ENCODE measurements at regions not wholly inside any gene's neighbourhood (a gene's known extent, or its start where the extent isn't known, plus 50 kb on each side); places are given as distances from the start of the nearest gene placed in this dataset.
A peak's percentile ranks its signal among the peaks of the same experiment; 100 is the strongest.

DNA sequence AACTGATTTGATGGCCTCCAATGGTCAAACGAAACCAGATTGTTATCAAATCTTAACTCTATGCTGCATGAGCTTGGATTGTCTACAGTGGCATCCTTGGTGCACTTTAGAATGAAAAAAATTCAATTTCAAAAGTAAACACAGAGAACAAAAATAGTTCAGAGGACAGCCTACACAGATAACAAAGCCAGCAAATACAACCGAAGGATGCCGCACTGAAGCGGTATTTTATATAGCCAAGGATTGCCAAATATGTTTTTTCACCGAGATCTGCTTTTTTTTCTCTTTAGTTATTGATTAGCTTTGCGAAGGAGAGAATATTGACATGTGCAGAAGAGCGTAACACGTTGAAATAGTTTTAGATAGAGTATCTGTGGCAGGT is 72.0 kb downstream of the SLC4A3 start:
- Mint-ChIP-seq H3K4me3 (ENCODE audit: unreplicated experiment) (no peak overlapping the region), H3K27me3 (ENCODE audit: low read depth, unreplicated experiment) (peaks cover 6% of the 10 kb centered on the region), H3K36me3 (ENCODE audit: low read depth, unreplicated experiment) (no peaks in the 10 kb centered on the region), H3K4me1 (ENCODE audit: low read depth, unreplicated experiment) (peaks cover 5% of the 10 kb centered on the region), H3K9me3 (ENCODE audit: unreplicated experiment) (no peaks in the 10 kb centered on the region), H3K27ac (ENCODE audit: unreplicated experiment) (no peak overlapping the region)
- Histone ChIP-seq H3K9me3 (ENCODE audit: insufficient read depth, low read depth, low read length) (no peaks in the 10 kb centered on the region), H3K27me3 (ENCODE audit: insufficient read depth, low read length) (no peaks in the 10 kb centered on the region), H3K4me2 (ENCODE audit: low read length) (peak overlapping the region; percentile 59), H3K27ac (ENCODE audit: low read depth, low read length) (no peak overlapping the region), H3K4me3 (ENCODE audit: insufficient read depth, low read depth, low read length) (no peak overlapping the region), H3K79me2 (ENCODE audit: insufficient read depth, low read length) (no peaks in the 10 kb centered on the region), H3K4me1 (ENCODE audit: insufficient read depth, low read length) (peaks cover 14% of the 10 kb centered on the region), H2AFZ (ENCODE audit: low read depth, low read length) (peak overlapping the region; percentile 0), H3K36me3 (ENCODE audit: insufficient read depth, low read length) (no peaks in the 10 kb centered on the region), H4K20me1 (ENCODE audit: insufficient read depth, low read length) (no peaks in the 10 kb centered on the region), H3K9ac (ENCODE audit: low read length) (no peak overlapping the region)
- DNase-seq (ENCODE audit: low read depth) = no peak
- TF ChIP-seq, protein P1, sequence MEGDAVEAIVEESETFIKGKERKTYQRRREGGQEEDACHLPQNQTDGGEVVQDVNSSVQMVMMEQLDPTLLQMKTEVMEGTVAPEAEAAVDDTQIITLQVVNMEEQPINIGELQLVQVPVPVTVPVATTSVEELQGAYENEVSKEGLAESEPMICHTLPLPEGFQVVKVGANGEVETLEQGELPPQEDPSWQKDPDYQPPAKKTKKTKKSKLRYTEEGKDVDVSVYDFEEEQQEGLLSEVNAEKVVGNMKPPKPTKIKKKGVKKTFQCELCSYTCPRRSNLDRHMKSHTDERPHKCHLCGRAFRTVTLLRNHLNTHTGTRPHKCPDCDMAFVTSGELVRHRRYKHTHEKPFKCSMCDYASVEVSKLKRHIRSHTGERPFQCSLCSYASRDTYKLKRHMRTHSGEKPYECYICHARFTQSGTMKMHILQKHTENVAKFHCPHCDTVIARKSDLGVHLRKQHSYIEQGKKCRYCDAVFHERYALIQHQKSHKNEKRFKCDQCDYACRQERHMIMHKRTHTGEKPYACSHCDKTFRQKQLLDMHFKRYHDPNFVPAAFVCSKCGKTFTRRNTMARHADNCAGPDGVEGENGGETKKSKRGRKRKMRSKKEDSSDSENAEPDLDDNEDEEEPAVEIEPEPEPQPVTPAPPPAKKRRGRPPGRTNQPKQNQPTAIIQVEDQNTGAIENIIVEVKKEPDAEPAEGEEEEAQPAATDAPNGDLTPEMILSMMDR (IDR thresholded peaks at IDR 0.05; ENCODE audit: insufficient read depth, low read depth, low read length) = no peak
- no peak for TF ChIP-seq EZH2 (IDR thresholded peaks at IDR 0.05; ENCODE audit: insufficient read depth, low read length)
- no peak for FAIRE-seq

DNA sequence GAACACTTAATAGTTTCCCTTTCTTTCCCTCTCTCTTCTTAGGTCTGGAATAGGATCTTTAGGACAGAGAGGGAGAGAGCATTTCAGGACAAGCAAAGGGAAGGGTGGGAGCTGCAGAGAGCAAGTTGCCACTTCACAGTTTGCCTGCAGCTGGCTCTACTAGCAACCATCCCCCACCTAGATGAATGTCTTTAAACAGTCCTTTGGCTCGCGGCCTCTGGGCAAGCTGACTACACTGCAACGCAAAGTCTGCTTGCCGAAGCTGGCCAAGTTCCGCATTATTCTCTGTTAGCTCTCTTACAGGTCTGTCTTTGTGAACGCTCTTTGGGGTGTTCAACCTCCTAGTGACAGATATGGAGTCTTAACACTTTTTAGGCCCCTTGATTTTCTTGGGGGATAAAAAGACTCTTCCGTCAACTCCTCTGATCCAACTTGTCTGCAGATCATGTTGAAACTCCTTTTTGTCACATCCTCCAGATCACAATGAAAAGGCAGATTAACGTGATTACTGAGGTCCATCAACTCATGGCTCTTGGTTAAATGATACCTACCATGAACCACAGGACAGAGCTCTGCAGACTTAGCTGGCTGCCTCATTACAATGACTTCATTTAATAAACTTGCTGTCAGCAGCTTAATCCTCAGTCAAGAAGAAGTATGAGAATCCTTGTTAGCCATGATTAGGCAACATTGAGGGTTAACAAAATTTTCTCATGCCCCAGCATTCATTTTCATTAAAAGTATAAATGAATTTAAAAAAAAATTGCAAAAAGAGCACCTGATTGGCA is 74.6 kb downstream of the SLC4A3 start:
- no peaks in the 10 kb centered on the region for H3K36me3 Mint-ChIP-seq (ENCODE audit: low read depth, unreplicated experiment)
- TF ChIP-seq, protein P1 (IDR thresholded peaks at IDR 0.05; ENCODE audit: insufficient read depth, low read depth, low read length) = no peak
- no peak for TF ChIP-seq EZH2 (IDR thresholded peaks at IDR 0.05; ENCODE audit: insufficient read depth, low read length)
- Histone ChIP-seq H3K4me2 (ENCODE audit: low read length) (peak overlapping the region; percentile 60), H3K9ac (ENCODE audit: low read length) (no peak overlapping the region), H3K4me1 (ENCODE audit: insufficient read depth, low read length) (peaks cover 18% of the 10 kb centered on the region), H3K27ac (ENCODE audit: low read depth, low read length) (no peak overlapping the region), H3K27me3 (ENCODE audit: insufficient read depth, low read length) (no peaks in the 10 kb centered on the region), H2AFZ (ENCODE audit: low read depth, low read length) (no peak overlapping the region), H3K79me2 (ENCODE audit: insufficient read depth, low read length) (no peaks in the 10 kb centered on the region), H3K4me3 (ENCODE audit: insufficient read depth, low read depth, low read length) (no peak overlapping the region), H3K36me3 (ENCODE audit: insufficient read depth, low read length) (no peaks in the 10 kb centered on the region), H4K20me1 (ENCODE audit: insufficient read depth, low read length) (no peaks in the 10 kb centered on the region), H3K9me3 (ENCODE audit: insufficient read depth, low read depth, low read length) (no peaks in the 10 kb centered on the region)
- no peak overlapping the region for H3K27ac Mint-ChIP-seq (ENCODE audit: unreplicated experiment)
- H3K4me1 Mint-ChIP-seq (ENCODE audit: low read depth, unreplicated experiment) = peaks cover 5% of the 10 kb centered on the region
- no peaks in the 10 kb centered on the region for H3K9me3 Mint-ChIP-seq (ENCODE audit: unreplicated experiment)
- no peak overlapping the region for H3K4me3 Mint-ChIP-seq (ENCODE audit: unreplicated experiment)
- FAIRE-seq (no peak), DNase-seq (ENCODE audit: low read depth) (peak; percentile 66)
- H3K27me3 Mint-ChIP-seq (ENCODE audit: low read depth, unreplicated experiment) = peaks cover 6% of the 10 kb centered on the region
